ENCODE measurements at regions not wholly inside any gene's neighbourhood (a gene's known extent, or its start where the extent isn't known, plus 50 kb on each side); places are given as distances from the start of the nearest gene placed in this dataset.

- TF ChIP-seq, protein P1, sequence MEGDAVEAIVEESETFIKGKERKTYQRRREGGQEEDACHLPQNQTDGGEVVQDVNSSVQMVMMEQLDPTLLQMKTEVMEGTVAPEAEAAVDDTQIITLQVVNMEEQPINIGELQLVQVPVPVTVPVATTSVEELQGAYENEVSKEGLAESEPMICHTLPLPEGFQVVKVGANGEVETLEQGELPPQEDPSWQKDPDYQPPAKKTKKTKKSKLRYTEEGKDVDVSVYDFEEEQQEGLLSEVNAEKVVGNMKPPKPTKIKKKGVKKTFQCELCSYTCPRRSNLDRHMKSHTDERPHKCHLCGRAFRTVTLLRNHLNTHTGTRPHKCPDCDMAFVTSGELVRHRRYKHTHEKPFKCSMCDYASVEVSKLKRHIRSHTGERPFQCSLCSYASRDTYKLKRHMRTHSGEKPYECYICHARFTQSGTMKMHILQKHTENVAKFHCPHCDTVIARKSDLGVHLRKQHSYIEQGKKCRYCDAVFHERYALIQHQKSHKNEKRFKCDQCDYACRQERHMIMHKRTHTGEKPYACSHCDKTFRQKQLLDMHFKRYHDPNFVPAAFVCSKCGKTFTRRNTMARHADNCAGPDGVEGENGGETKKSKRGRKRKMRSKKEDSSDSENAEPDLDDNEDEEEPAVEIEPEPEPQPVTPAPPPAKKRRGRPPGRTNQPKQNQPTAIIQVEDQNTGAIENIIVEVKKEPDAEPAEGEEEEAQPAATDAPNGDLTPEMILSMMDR (IDR thresholded peaks at IDR 0.05): no peak
- TF ChIP-seq POLR2A (IDR thresholded peaks at IDR 0.05): no peak
- intact Hi-C loops (cut with DNase I; ENCODE audit: low total_unique reads): no loop called here
- no peak overlapping the region for H3K4me3 ChIP-seq (ENCODE audit: low read depth, poor library complexity, severe bottlenecking)
- DNase-seq (ENCODE audit: low spot score in 2 of 2): no peak
- WGBS, 2 donors: 93 to 95% methylated on average over 1 of the region's 1 CpG
These were observed 141.8 kb upstream of the PTPN1 start for GRCh38 chr20:50368386-50368785.

- TF ChIP-seq, protein P1 (IDR thresholded peaks at IDR 0.05): no peak
- no peak for TF ChIP-seq POLR2A (IDR thresholded peaks at IDR 0.05)
- DNase-seq (ENCODE audit: low spot score in 2 of 2): no peak
- H3K4me3 ChIP-seq (ENCODE audit: low read depth, poor library complexity, severe bottlenecking): no peak overlapping the region
- 83% methylated on average over 4 of the region's 4 CpGs for WGBS, 2 donors
- intact Hi-C loops (cut with DNase I; ENCODE audit: low total_unique reads): no loop called here
These were observed 141.4 kb upstream of the PTPN1 start for GRCh38 chr20:50368813-50369224.

GRCh38 chr20:50369225-50370035 lies 140.8 kb upstream of the PTPN1 start:
- no peak for DNase-seq (ENCODE audit: low spot score in 2 of 2)
- 53 to 54% methylated on average over 12 of the region's 13 CpGs for WGBS, 2 donors
- no peak overlapping the region for H3K4me3 ChIP-seq (ENCODE audit: low read depth, poor library complexity, severe bottlenecking)
- TF ChIP-seq POLR2A (IDR thresholded peaks at IDR 0.05): no peak
- TF ChIP-seq, protein P1 (IDR thresholded peaks at IDR 0.05): no peak
- intact Hi-C loops (cut with DNase I; ENCODE audit: low total_unique reads): no loop called here

DNA sequence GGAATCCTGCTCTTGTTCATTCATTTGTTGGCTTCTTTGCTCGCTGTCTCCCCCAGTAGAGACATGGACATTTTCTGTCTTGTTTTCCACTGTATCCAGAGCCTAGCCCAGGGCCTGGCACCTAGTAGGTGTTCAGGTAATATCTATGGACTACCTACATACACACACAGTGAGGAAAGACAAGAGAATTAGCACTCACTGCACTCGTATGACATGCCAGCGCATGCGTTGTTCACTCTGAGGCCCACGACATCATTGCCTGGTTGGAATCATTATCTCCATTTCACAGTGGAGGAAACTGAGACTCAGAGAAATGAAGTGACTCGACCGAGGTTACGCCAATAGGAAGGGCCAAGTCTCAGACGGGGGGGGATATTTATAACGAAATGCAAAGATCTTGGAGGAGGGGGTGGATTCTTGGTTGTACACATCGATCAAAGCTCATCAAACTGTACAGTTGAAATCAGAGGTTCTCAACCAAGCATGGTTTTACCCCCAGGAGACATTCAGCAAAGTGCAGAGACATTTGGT lies 140.1 kb upstream of the PTPN1 start:
- WGBS, 2 donors: 91% methylated on average over 11 of the region's 11 CpGs
- no peak for DNase-seq (ENCODE audit: low spot score in 2 of 2)
- intact Hi-C loops (cut with DNase I; ENCODE audit: low total_unique reads): no loop called here
- H3K4me3 ChIP-seq (ENCODE audit: low read depth, poor library complexity, severe bottlenecking): no peak overlapping the region
- TF ChIP-seq, protein P1 (IDR thresholded peaks at IDR 0.05): no peak
- TF ChIP-seq POLR2A (IDR thresholded peaks at IDR 0.05): no peak

DNA sequence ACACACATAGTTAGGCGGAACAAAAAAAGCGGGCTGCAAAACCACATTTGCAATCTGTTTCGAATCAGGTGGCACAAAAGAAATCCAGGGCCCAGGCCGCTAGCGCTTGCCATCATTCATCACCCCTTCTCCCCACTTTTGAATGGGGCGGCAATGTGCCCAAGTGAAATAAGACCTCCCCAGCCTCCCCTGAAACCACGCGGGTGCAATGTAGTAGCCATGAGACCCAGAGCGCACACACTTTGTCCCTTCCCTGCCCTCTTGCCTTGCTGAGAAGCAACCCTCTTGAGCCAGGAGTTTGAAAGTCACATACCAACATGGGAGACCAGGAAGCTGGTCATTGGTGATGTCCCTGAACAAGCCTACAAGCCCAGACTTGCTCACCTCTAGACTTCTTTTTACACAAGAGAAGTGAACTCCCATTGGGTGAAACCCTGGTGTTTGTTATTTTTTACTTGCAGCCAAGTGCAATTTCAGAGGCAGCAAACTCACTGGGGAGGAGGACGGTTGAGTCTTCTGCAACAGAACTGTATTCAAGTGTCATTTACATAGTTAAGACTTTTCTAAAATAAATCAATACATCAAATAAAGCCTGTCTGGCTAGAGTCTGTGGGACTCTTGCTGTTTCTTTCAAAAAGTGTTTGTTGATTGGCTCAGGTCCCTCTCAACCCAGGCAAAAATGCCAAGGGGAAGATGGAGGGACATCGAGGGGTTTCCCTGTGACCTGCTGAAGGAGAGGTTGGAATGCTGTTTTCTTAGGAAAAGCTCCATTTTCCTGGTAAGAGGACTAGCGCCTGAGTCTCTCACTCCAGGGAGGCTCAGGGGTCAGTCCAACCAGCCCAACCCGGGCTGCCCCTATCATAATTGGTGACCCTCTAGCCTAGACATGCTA lies 138.1 kb upstream of the PTPN1 start:
- H3K4me3 ChIP-seq (ENCODE audit: low read depth, poor library complexity, severe bottlenecking): no peak overlapping the region
- DNase-seq (ENCODE audit: low spot score in 2 of 2): no peak
- intact Hi-C loops (cut with DNase I; ENCODE audit: low total_unique reads): no loop called here
- TF ChIP-seq, protein P1 (IDR thresholded peaks at IDR 0.05): no peak
- no peak for TF ChIP-seq POLR2A (IDR thresholded peaks at IDR 0.05)
- 80 to 84% methylated on average over 13 of the region's 13 CpGs for WGBS, 2 donors

All from lower leg skin (tissue), 4 donors.